ENCODE measurements at regions not wholly inside any gene's neighbourhood (a gene's known extent, or its start where the extent isn't known, plus 50 kb on each side); places are given as distances from the start of the nearest gene placed in this dataset.

DNA sequence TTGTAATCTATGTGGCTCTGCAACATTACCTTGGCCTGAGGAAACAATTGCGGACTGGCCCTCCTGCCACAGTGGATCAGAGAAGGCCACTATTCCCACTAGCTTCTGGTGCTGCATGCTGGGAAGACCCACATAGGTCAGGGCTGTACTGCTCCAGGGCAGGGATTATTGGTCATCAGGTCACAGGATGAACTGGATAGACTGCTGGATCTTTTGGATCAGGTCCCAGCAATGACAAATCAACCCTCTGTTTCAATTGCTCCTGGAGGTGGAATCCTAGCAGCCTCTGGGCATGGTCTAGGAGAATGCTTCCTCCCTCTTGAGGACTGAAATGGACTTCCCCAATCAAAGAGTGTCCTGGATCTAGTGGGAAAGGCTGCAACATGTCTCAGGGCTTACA, 66.7 kb upstream of the PHF24 start:
- no peak overlapping the region for H3K27ac ChIP-seq
- H3K9me3 ChIP-seq, result no peaks in the 10 kb centered on the region
- intact Hi-C loops (cut with DNase I; ENCODE audit: low total_unique reads), result no loop called here
- ATAC-seq (no peak), DNase-seq (no peak)
- in situ Hi-C loops (cut with MboI; ENCODE audit: low sequenced_read_pairs in 4 of 4), result loop anchor here in 2 of 4 donors (10.0 to 25.0 kb wide), 2 partner anchors 203 to 571 kb away; partner anchors contain the start of gene PIGO (in 1 of the 2)
- no peak overlapping the region for H3K4me3 ChIP-seq
- H3K4me1 ChIP-seq, result peaks cover 8 to 10% of the 10 kb centered on the region in 2 donors
- H3K36me3 ChIP-seq, result no peaks in the 10 kb centered on the region
- no peak for TF ChIP-seq POLR2A (IDR thresholded peaks at IDR 0.05)
- TF ChIP-seq, protein P1, sequence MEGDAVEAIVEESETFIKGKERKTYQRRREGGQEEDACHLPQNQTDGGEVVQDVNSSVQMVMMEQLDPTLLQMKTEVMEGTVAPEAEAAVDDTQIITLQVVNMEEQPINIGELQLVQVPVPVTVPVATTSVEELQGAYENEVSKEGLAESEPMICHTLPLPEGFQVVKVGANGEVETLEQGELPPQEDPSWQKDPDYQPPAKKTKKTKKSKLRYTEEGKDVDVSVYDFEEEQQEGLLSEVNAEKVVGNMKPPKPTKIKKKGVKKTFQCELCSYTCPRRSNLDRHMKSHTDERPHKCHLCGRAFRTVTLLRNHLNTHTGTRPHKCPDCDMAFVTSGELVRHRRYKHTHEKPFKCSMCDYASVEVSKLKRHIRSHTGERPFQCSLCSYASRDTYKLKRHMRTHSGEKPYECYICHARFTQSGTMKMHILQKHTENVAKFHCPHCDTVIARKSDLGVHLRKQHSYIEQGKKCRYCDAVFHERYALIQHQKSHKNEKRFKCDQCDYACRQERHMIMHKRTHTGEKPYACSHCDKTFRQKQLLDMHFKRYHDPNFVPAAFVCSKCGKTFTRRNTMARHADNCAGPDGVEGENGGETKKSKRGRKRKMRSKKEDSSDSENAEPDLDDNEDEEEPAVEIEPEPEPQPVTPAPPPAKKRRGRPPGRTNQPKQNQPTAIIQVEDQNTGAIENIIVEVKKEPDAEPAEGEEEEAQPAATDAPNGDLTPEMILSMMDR (IDR thresholded peaks at IDR 0.05 in 4 of 5, conservative IDR thresholded peaks at IDR 0.05 in 1 of 5), result no peak
- peaks cover 0 to 5% (median 0%) of the 10 kb centered on the region in 3 donors for H3K27me3 ChIP-seq

- Histone ChIP-seq H3K4me3 (no peak overlapping the region), H3K36me3 (no peaks in the 10 kb centered on the region), H3K9me3 (no peaks in the 10 kb centered on the region), H3K27me3 (no peaks in the 10 kb centered on the region), H3K27ac (no peak overlapping the region), H3K4me1 (peaks cover 7 to 9% of the 10 kb centered on the region in 2 donors)
- TF ChIP-seq, protein P1 (IDR thresholded peaks at IDR 0.05 in 4 of 5, conservative IDR thresholded peaks at IDR 0.05 in 1 of 5), result no peak
- no peak for TF ChIP-seq POLR2A (IDR thresholded peaks at IDR 0.05)
- no peak for DNase-seq
- ATAC-seq, result no peak
- intact Hi-C loops (cut with DNase I; ENCODE audit: low total_unique reads), result no loop called here
- in situ Hi-C loops (cut with MboI; ENCODE audit: low sequenced_read_pairs in 4 of 4), result loop anchor here in 2 of 4 donors (25.0 kb wide), 1 partner anchor 574 kb away; no protein-coding TSS in a partner anchor
These were observed 70.2 kb upstream of the PHF24 start for GRCh38 chr9:34887841-34888240.

- no peak overlapping the region for H3K27ac ChIP-seq
- ATAC-seq (no peak), DNase-seq (no peak)
- H3K27me3 ChIP-seq, result no peaks in the 10 kb centered on the region
- no peaks in the 10 kb centered on the region for H3K36me3 ChIP-seq
- in situ Hi-C loops (cut with MboI; ENCODE audit: low sequenced_read_pairs in 4 of 4) (loop anchor here in 2 of 4 donors (25.0 kb wide), 1 partner anchor 578 kb away; no protein-coding TSS in a partner anchor), intact Hi-C loops (cut with DNase I; ENCODE audit: low total_unique reads) (no loop called here)
- no peak for TF ChIP-seq POLR2A (IDR thresholded peaks at IDR 0.05)
- TF ChIP-seq, protein P1 (IDR thresholded peaks at IDR 0.05 in 4 of 5, conservative IDR thresholded peaks at IDR 0.05 in 1 of 5), result no peak
- no peaks in the 10 kb centered on the region for H3K4me1 ChIP-seq
- H3K9me3 ChIP-seq, result no peaks in the 10 kb centered on the region
- no peak overlapping the region for H3K4me3 ChIP-seq
These were observed 73.3 kb upstream of the PHF24 start for GRCh38 chr9:34884747-34885189.

DNA sequence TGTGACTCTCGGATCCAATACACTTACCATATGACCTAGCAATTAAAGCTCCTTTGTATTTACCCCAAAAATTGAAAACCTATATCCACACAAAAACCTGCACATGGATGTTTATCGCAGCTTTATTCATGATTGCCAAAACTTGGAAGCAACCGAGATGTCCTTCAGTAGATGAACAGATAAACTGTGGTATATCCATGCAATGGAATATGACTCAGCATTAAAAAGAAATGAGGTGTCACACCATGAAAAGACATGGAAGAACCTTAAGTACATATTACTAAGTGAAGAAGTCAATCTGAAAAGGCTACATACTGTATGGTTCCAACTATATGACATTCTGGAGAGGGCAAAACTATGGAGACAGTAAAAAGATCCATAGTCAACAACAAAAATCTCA, 82.0 kb upstream of the PHF24 start:
- Histone ChIP-seq H3K9me3 (no peaks in the 10 kb centered on the region), H3K4me3 (no peak overlapping the region), H3K27ac (no peak overlapping the region), H3K36me3 (no peaks in the 10 kb centered on the region), H3K4me1 (no peaks in the 10 kb centered on the region), H3K27me3 (no peaks in the 10 kb centered on the region)
- DNase-seq, result no peak
- TF ChIP-seq, protein P1 (IDR thresholded peaks at IDR 0.05 in 4 of 5, conservative IDR thresholded peaks at IDR 0.05 in 1 of 5), result no peak
- no peak for TF ChIP-seq POLR2A (IDR thresholded peaks at IDR 0.05)
- no peak for ATAC-seq
- in situ Hi-C loops (cut with MboI; ENCODE audit: low sequenced_read_pairs in 4 of 4), result loop anchor here in 2 of 4 donors (25.0 kb wide), 1 partner anchor 586 kb away; no protein-coding TSS in a partner anchor
- intact Hi-C loops (cut with DNase I; ENCODE audit: low total_unique reads), result no loop called here

DNA sequence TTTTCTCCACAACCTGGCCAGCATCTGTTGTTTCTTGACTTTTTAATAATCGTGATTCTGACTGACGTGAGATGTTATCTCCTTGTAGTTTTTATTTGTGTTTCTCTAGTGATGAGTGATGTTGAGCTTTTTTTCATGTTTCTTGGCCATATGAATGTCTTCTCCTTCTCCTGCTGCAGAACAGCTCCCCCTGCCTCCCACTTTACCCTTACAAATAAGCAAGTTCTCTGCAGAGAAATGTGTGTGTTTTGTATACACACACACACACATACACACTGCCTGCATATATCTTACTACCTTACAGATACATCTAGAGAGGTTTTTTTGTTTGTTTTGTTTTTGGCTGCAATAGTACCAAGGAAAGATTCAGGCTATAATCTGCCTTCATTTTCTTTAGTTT, 88.7 kb upstream of the PHF24 start:
- ATAC-seq (no peak), DNase-seq (no peak)
- Histone ChIP-seq H3K4me3 (no peak overlapping the region), H3K36me3 (no peaks in the 10 kb centered on the region), H3K9me3 (no peaks in the 10 kb centered on the region), H3K27me3 (no peaks in the 10 kb centered on the region), H3K27ac (no peak overlapping the region), H3K4me1 (no peaks in the 10 kb centered on the region)
- intact Hi-C loops (cut with DNase I; ENCODE audit: low total_unique reads), result no loop called here
- in situ Hi-C loops (cut with MboI; ENCODE audit: low sequenced_read_pairs in 4 of 4), result no loop called here
- TF ChIP-seq, protein P1 (IDR thresholded peaks at IDR 0.05 in 4 of 5, conservative IDR thresholded peaks at IDR 0.05 in 1 of 5), result no peak
- TF ChIP-seq POLR2A (IDR thresholded peaks at IDR 0.05), result no peak

All from gastrocnemius medialis (tissue), 4 donors.